GM21786 (cell line): ENCODE measurements at regions not wholly inside any gene's neighbourhood (a gene's known extent, or its start where the extent isn't known, plus 50 kb on each side); places are given as distances from the start of the nearest gene placed in this dataset.
"Not testable (repeated sequence)": the region's sequence is repeated elsewhere in the genome, so short reads cannot be mapped to it uniquely, and the experiment has no call there.

Source experiments
- ATAC-seq: cut with Tn5 transposase; IDR thresholded peaks from one replicate; pipeline ENCODE4 v1.9.1; 2021; ENCODE audit not compliant: unreplicated experiment

GRCh38 chr3:27661797-27662196 is 60.3 kb downstream of the EOMES start:
- no peak for ATAC-seq

- peak; percentile 78 for ATAC-seq
Observed at GRCh38 chr3:27659279-27660021, 62.7 kb downstream of the EOMES start.

- no peak for ATAC-seq
Observed at GRCh38 chr3:27658741-27659140, 63.4 kb downstream of the EOMES start.

- ATAC-seq: no peak
Observed at GRCh38 chr3:27657871-27658270, 64.3 kb downstream of the EOMES start.

GRCh38 chr3:27657404-27657803 is 64.7 kb downstream of the EOMES start:
- no peak for ATAC-seq

GRCh38 chr3:27656790-27657189 is 65.3 kb downstream of the EOMES start:
- ATAC-seq: no peak

- ATAC-seq: no peak
Observed at GRCh38 chr3:27655547-27655946, 66.6 kb downstream of the EOMES start.

- no peak for ATAC-seq
Observed at GRCh38 chr3:27653803-27654558, 68.1 kb downstream of the EOMES start.

- no peak for ATAC-seq
Observed at GRCh38 chr3:27649277-27649676, 72.8 kb downstream of the EOMES start.

GRCh38 chr3:27646896-27647295 is 75.2 kb downstream of the EOMES start:
- no peak for ATAC-seq

- ATAC-seq: no peak
Observed at GRCh38 chr3:27644941-27645340, 77.2 kb downstream of the EOMES start.

GRCh38 chr3:27643355-27643754 is 78.8 kb downstream of the EOMES start:
- ATAC-seq: no peak

GRCh38 chr3:27642796-27643195 is 79.3 kb downstream of the EOMES start:
- ATAC-seq: no peak

GRCh38 chr3:27641888-27642601 is 80.1 kb downstream of the EOMES start:
- no peak for ATAC-seq

GRCh38 chr3:27641271-27641800 is 80.8 kb downstream of the EOMES start:
- no peak for ATAC-seq

GRCh38 chr3:27639271-27639670 is 82.9 kb downstream of the EOMES start:
- ATAC-seq: no peak

GRCh38 chr3:27638594-27638993 is 83.5 kb downstream of the EOMES start:
- no peak for ATAC-seq

GRCh38 chr3:27637346-27637995 is 84.7 kb downstream of the EOMES start:
- no peak for ATAC-seq

- not testable (repeated sequence) for ATAC-seq
Observed at GRCh38 chr3:27635006-27635405, 87.1 kb downstream of the EOMES start.

GRCh38 chr3:27633224-27633545 is 88.9 kb downstream of the EOMES start:
- peak; percentile 38 for ATAC-seq
